GM19468 (cell line): ENCODE measurements at regions not wholly inside any gene's neighbourhood (a gene's known extent, or its start where the extent isn't known, plus 50 kb on each side); places are given as distances from the start of the nearest gene placed in this dataset.

Experiments
- ATAC-seq: cut with Tn5 transposase; IDR thresholded peaks from one replicate; pipeline ENCODE4 v1.9.1; 2021; ENCODE audit warnings: mild to moderate bottlenecking, moderate library complexity, moderate number of reproducible peaks; ENCODE audit not compliant: unreplicated experiment; ENCODE audit errors: extremely low read depth

DNA sequence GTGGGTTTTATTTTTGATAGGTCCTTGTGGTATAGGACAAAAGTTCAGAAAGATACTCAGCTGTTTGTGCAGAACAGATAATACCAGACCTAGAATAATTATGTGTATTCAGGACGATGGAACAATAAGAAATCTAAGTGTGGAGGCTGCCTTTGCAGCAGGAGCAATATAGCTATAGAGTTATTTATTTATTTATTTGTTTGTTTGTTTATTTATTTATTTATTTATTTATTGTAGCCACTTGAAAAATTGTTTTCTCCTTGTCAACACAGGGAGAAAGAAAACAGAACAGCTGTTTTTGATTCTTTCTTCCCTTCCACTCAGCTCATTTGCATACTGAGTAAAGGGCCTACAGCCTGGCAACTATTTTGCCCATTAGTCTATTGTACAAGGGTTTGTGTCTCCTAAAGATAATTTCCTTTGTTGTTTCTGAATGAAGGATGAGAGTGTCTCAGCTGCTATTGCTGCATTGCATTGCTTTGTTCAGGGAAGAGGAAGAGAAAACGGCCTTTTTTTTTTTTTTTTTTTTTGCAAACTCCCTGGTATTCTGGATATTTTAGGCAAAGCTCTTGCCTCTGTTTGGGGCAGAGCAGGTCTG, 56.0 kb upstream of the ESX1 start:
- no peak for ATAC-seq

- no peak for ATAC-seq
Observed at GRCh38 chrX:104310090-104310489, 55.4 kb upstream of the ESX1 start.

DNA sequence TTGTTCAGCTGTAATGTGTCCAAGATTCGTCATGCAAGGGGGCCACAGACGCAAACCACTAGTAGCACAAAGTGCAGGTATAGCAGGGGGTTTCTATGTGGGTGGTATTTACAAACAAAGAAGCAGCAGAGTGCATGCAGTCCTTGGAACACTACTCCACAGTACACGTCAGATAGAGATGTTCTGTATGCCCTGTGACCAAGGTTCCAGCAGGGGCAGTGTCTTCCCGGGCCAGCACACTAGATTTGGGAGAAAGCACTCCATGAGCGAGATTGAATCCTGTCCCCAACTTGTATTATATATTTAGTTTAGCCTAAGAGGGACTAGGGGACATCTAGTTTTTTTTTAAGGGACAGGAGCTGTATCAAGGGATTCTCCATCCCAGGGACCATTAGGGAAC, 54.4 kb upstream of the ESX1 start:
- no peak for ATAC-seq

GRCh38 chrX:104307341-104307740, 52.6 kb upstream of the ESX1 start:
- ATAC-seq, result no peak

- ATAC-seq, result no peak
Observed at GRCh38 chrX:104306180-104306579, 51.4 kb upstream of the ESX1 start.
